IMR-90 (cell line): ENCODE measurements at regions not wholly inside any gene's neighbourhood (a gene's known extent, or its start where the extent isn't known, plus 50 kb on each side); places are given as distances from the start of the nearest gene placed in this dataset.

Experiments
- ATAC-seq: fragments of 200-7000 bp; cut with Tn5 transposase; 2 replicates; pipeline ENCODE4 v1.9.1; 2020; ENCODE audit warnings: low read depth, mild to moderate bottlenecking, moderate library complexity
- BruUV-seq: library from RNA; stranded (reverse); fragments of 400-500 nt; replicated peaks from 2 replicates; lab custom pipeline; 2021; lab: Mats Ljungman, UMichigan
- CTCF ChIA-PET: fragments of 300-600 bp; formaldehyde crosslinking; extraction: SDS; loops from one replicate; lab custom pipeline; 2021; ENCODE audit warnings: antibody characterized with exemption; lab: Yijun Ruan, JAX
- POLR2A ChIA-PET: fragments of 300-600 bp; sonication (Branson Sonifier 250); formaldehyde crosslinking; loops from one replicate; lab custom pipeline; 2022; ENCODE audit warnings: antibody characterized with exemption; ENCODE audit not compliant: unreplicated experiment; lab: Charles Lee
- DNase-seq: peaks from one replicate; pipeline ENCODE4 v3.0.0; 2013
- H2AFZ ChIP-seq: replicated peaks from 2 replicates; pipeline ENCODE3; 2013; ENCODE audit warnings: low read length, mild to moderate bottlenecking; ENCODE audit not compliant: poor library complexity
- H2AK5ac ChIP-seq: 2 replicates; pipeline ENCODE4 v1.6.1; 2013; ENCODE audit warnings: low read depth, low read length, inconsistent platforms
- H2AK9ac ChIP-seq: replicated peaks from 2 replicates; pipeline ENCODE3; 2013; ENCODE audit warnings: mild to moderate bottlenecking, low read depth, low read length, moderate library complexity; ENCODE audit not compliant: poor library complexity
- H2BK120ac ChIP-seq: 2 replicates; pipeline ENCODE4 v1.6.1; 2013; ENCODE audit warnings: low read depth, low read length, inconsistent platforms
- H2BK15ac ChIP-seq: 3 replicates; pipeline ENCODE4 v1.6.1; 2013; ENCODE audit warnings: low read depth, low read length, inconsistent platforms
- H2BK20ac ChIP-seq: 2 replicates; pipeline ENCODE4 v1.6.1; 2013; ENCODE audit warnings: low read depth, mild to moderate bottlenecking, inconsistent platforms, low read length, moderate library complexity
- H2BK5ac ChIP-seq: 2 replicates; pipeline ENCODE4 v1.6.1; 2013; ENCODE audit warnings: mild to moderate bottlenecking, low read depth, low read length, inconsistent platforms; ENCODE audit not compliant: poor library complexity, severe bottlenecking
- H3K14ac ChIP-seq: replicated peaks from 2 replicates; pipeline ENCODE4 v1.6.1; 2013; ENCODE audit warnings: low read depth, low read length, inconsistent platforms
- H3K18ac ChIP-seq: 2 replicates; pipeline ENCODE4 v1.6.1; 2013; ENCODE audit warnings: low read depth, low read length, control low read depth
- H3K23ac ChIP-seq: 2 replicates; pipeline ENCODE4 v1.6.1; 2013; ENCODE audit warnings: low read depth, low read length, inconsistent platforms
- H3K27ac ChIP-seq: 2 replicates; pipeline ENCODE4 v1.5.1; 2013; ENCODE audit warnings: mild to moderate bottlenecking, control low read depth, low read length; ENCODE audit not compliant: insufficient read depth
- H3K27me3 ChIP-seq: 2 replicates; pipeline ENCODE4 v1.6.1; 2013; ENCODE audit warnings: low read length; ENCODE audit not compliant: control insufficient read depth, insufficient read depth
- H3K36me3 ChIP-seq: 2 replicates; pipeline ENCODE4 v1.6.1; 2013; ENCODE audit warnings: low read length, mixed read lengths; ENCODE audit not compliant: control insufficient read depth, insufficient read depth
- H3K4ac ChIP-seq: 2 replicates; pipeline ENCODE4 v1.6.1; 2013; ENCODE audit warnings: low read depth, low read length, inconsistent platforms
- H3K4me1 ChIP-seq: 2 replicates; pipeline ENCODE4 v1.6.1; 2013; ENCODE audit warnings: low read length, mixed read lengths; ENCODE audit not compliant: control insufficient read depth, insufficient read depth
- H3K4me2 ChIP-seq: 2 replicates; pipeline ENCODE4 v1.6.1; 2013; ENCODE audit warnings: low read depth, mild to moderate bottlenecking, control low read depth, low read length, moderate library complexity
- H3K4me3 ChIP-seq: 2 replicates; pipeline ENCODE4 v1.5.1; 2013; ENCODE audit warnings: low read depth, mild to moderate bottlenecking, control low read depth, low read length, moderate library complexity; ENCODE audit not compliant: insufficient read depth
- H3K56ac ChIP-seq: 2 replicates; pipeline ENCODE4 v1.6.1; 2013; ENCODE audit warnings: low read length, inconsistent platforms; ENCODE audit not compliant: insufficient read depth; ENCODE audit errors: extremely low read depth
- H3K79me1 ChIP-seq, 2 experiments: 2 replicates each; pipeline ENCODE4 v1.6.1; 2013; ENCODE audit warnings: low read length in 2 of 2, inconsistent platforms in 1 of 2, low read depth in 1 of 2
- H3K9ac ChIP-seq: 2 replicates; pipeline ENCODE4 v1.6.1; 2013; ENCODE audit warnings: low read depth, low read length, control low read depth
- H3K9me1 ChIP-seq: 2 replicates; pipeline ENCODE4 v1.6.1; 2013; ENCODE audit warnings: low read length, inconsistent platforms; ENCODE audit not compliant: insufficient read depth
- H3K9me3 ChIP-seq: 2 replicates; pipeline ENCODE4 v1.6.1; 2013; ENCODE audit warnings: low read length; ENCODE audit not compliant: control insufficient read depth, insufficient read depth
- H4K20me1 ChIP-seq: 2 replicates; pipeline ENCODE4 v1.6.1; 2013; ENCODE audit warnings: low read length, inconsistent platforms; ENCODE audit not compliant: insufficient read depth
- H4K5ac ChIP-seq: 2 replicates; pipeline ENCODE4 v1.6.1; 2013; ENCODE audit warnings: mild to moderate bottlenecking, low read depth, low read length, control low read depth
- H4K8ac ChIP-seq, 2 experiments: 2 replicates each; pipeline ENCODE4 v1.6.1; 2013; ENCODE audit warnings: low read depth in 2 of 2, low read length in 2 of 2, control low read depth in 1 of 2, inconsistent platforms in 1 of 2
- H4K91ac ChIP-seq: 2 replicates; pipeline ENCODE4 v1.6.1; 2013; ENCODE audit warnings: low read depth, low read length, inconsistent platforms; ENCODE audit not compliant: insufficient read depth
- BHLHE40 ChIP-seq: fragments of 150-350 bp; IDR thresholded peaks from 2 replicates; pipeline ENCODE4 v1.6.1; 2016; ENCODE audit warnings: mild to moderate bottlenecking, low read depth, low read length
- CEBPB ChIP-seq: IDR thresholded peaks from 2 replicates; pipeline ENCODE4 v1.6.1; 2012; ENCODE audit warnings: low read depth, low read length, improper control_type of control experiment
- CHD1 ChIP-seq: IDR thresholded peaks from 2 replicates; pipeline ENCODE4 v1.6.1; 2012; ENCODE audit warnings: low read depth, low read length, improper control_type of control experiment
- FOS ChIP-seq: fragments of 150-350 bp; IDR thresholded peaks from 2 replicates; pipeline ENCODE4 v1.6.1; 2016; ENCODE audit warnings: low read depth, low read length
- MAFK ChIP-seq: IDR thresholded peaks from 2 replicates; pipeline ENCODE4 v1.6.1; 2012; ENCODE audit warnings: low read depth, low read length, improper control_type of control experiment
- MAZ ChIP-seq: IDR thresholded peaks from 2 replicates; pipeline ENCODE4 v1.6.1; 2012; ENCODE audit warnings: low read depth, mild to moderate bottlenecking, low read length, improper control_type of control experiment, moderate library complexity, borderline replicate concordance
- MXI1 ChIP-seq: IDR thresholded peaks from 2 replicates; pipeline ENCODE4 v1.6.1; 2012; ENCODE audit warnings: low read depth, mild to moderate bottlenecking, low read length, moderate library complexity, borderline replicate concordance
- NFE2L2 ChIP-seq: fragments of 150-350 bp; IDR thresholded peaks from 2 replicates; pipeline ENCODE4 v1.6.1; 2016; ENCODE audit warnings: low read depth, mild to moderate bottlenecking, low read length
- POLR2A ChIP-seq: IDR thresholded peaks from 2 replicates; pipeline ENCODE4 v1.6.1; 2012; ENCODE audit warnings: mild to moderate bottlenecking, low read depth, low read length
- RAD21 ChIP-seq: IDR thresholded peaks from 2 replicates; pipeline ENCODE4 v1.6.1; 2012; ENCODE audit warnings: low read length, improper control_type of control experiment
- RCOR1 ChIP-seq: IDR thresholded peaks from 2 replicates; pipeline ENCODE4 v1.6.1; 2012; ENCODE audit warnings: mild to moderate bottlenecking, low read length, improper control_type of control experiment; ENCODE audit not compliant: insufficient replicate concordance
- RFX5 ChIP-seq: IDR thresholded peaks from 2 replicates; pipeline ENCODE4 v1.8.0; 2012; ENCODE audit warnings: low read depth, mild to moderate bottlenecking, low read length, moderate library complexity
- SMC3 ChIP-seq: fragments of 150-350 bp; IDR thresholded peaks from 2 replicates; pipeline ENCODE4 v1.6.1; 2016; ENCODE audit warnings: low read depth, mild to moderate bottlenecking, antibody characterized with exemption, low read length, moderate library complexity
- WGBS, 2 experiments: methylation state at CpG; one replicate each; pipeline versions ENCODE4 v1.1.5 to v1.1.7; 2013; ENCODE audit warnings: missing lambda C conversion rate in 2 of 2; ENCODE audit not compliant: insufficient read length in 1 of 2; ENCODE audit errors: extremely low coverage in 2 of 2; 5-methylcytosine and 5-hydroxymethylcytosine counted together
- dilution Hi-C: fragments of 300-500 bp; cut with HindIII; formaldehyde crosslinking; loops from one replicate; pipeline ENCODE4 v1.14.3; 2018; ENCODE audit warnings: low sequenced_read_pairs; ENCODE audit not compliant: unreplicated experiment
- in situ Hi-C: fragments of 300-500 bp; cut with MboI; formaldehyde crosslinking; loops from 3 replicates; pipeline ENCODE4 v1.14.3; 2019; ENCODE audit warnings: low sequenced_read_pairs, inconsistent platforms, mixed read lengths
- intact Hi-C: fragments of 100-400 bp; cut with micrococcal nuclease; formaldehyde crosslinking; loops from 2 replicates; pipeline ENCODE4 v1.10.0; 2022
- TF ChIP-seq, protein P1 (sequence below): fragments of 150-350 bp; IDR thresholded peaks from 2 replicates; pipeline ENCODE4 v1.6.1; 2016; ENCODE audit warnings: low read depth, mild to moderate bottlenecking, low read length, moderate library complexity, borderline replicate concordance
- TF ChIP-seq, protein P2 (sequence below): fragments of 150-350 bp; IDR thresholded peaks from 2 replicates; pipeline ENCODE4 v1.6.1; 2017; ENCODE audit warnings: mild to moderate bottlenecking, antibody characterized with exemption, low read length, low read depth
- TF ChIP-seq, protein P3 (sequence below): conservative IDR thresholded peaks from 2 replicates; pipeline ENCODE4 v1.5.1; 2012; ENCODE audit warnings: mild to moderate bottlenecking, low read depth, low read length, improper control_type of control experiment

DNA sequence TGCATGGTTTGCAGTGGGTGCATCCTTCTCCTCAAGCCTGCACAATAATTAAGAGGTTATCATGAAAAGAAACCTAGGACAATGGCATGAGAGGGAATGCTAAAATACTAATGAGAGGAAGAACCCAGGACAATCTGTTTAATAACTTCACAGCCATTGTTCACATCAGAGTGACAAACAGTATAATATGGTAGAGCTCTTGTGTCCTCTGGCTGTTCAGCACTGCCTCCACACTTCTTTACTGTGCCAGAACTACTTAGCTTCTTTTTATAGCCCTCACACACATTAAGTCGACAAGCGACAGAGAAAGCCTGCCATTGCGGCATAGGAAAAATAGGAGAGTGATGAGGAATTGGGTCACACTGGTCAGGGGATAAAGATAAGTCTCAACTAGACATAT, 65.0 kb upstream of the MEIS2 start:
- Histone ChIP-seq H2AK9ac (no peak overlapping the region), H2BK120ac (no peak overlapping the region), H3K4me1 (no peaks in the 10 kb centered on the region), H2AK5ac (no peak overlapping the region), H2BK15ac (no peak overlapping the region), H3K18ac (no peak overlapping the region), H3K56ac (no peak overlapping the region), H2BK20ac (no peak overlapping the region), H3K27me3 (no peaks in the 10 kb centered on the region; the same call in 1 of the 2 replicates), H3K23ac (no peak overlapping the region), H3K9me3 (no peaks in the 10 kb centered on the region), H2AFZ (no peak overlapping the region), H3K79me1 (no peaks in the 10 kb centered on the region), H2BK5ac (no peak overlapping the region), H3K9me1 (no peaks in the 10 kb centered on the region), H3K14ac (no peak overlapping the region), H3K4me2 (no peak overlapping the region), H4K8ac (no peak overlapping the region), H3K4me3 (no peak overlapping the region), H4K5ac (no peak overlapping the region), H4K91ac (no peak overlapping the region), H4K20me1 (no peaks in the 10 kb centered on the region), H3K36me3 (no peaks in the 10 kb centered on the region), H3K9ac (no peak overlapping the region), H3K27ac (no peak overlapping the region), H3K4ac (no peak overlapping the region)
- no CpG with 5 or more reads among the region's 3 CpGs for WGBS, 2 experiments
- dilution Hi-C loops: no loop called here
- TF ChIP-seq MAZ (no peak), RCOR1 (no peak), POLR2A (no peak), MXI1 (no peak), NFE2L2 (no peak), RFX5 (no peak), CEBPB (no peak), SMC3 (no peak), MAFK (no peak), FOS (no peak), RAD21 (no peak), CHD1 (no peak), BHLHE40 (no peak)
- TF ChIP-seq, protein P1, sequence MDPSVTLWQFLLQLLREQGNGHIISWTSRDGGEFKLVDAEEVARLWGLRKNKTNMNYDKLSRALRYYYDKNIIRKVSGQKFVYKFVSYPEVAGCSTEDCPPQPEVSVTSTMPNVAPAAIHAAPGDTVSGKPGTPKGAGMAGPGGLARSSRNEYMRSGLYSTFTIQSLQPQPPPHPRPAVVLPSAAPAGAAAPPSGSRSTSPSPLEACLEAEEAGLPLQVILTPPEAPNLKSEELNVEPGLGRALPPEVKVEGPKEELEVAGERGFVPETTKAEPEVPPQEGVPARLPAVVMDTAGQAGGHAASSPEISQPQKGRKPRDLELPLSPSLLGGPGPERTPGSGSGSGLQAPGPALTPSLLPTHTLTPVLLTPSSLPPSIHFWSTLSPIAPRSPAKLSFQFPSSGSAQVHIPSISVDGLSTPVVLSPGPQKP: no peak
- TF ChIP-seq, protein P2, sequence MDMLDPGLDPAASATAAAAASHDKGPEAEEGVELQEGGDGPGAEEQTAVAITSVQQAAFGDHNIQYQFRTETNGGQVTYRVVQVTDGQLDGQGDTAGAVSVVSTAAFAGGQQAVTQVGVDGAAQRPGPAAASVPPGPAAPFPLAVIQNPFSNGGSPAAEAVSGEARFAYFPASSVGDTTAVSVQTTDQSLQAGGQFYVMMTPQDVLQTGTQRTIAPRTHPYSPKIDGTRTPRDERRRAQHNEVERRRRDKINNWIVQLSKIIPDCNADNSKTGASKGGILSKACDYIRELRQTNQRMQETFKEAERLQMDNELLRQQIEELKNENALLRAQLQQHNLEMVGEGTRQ: no peak
- TF ChIP-seq, protein P3, sequence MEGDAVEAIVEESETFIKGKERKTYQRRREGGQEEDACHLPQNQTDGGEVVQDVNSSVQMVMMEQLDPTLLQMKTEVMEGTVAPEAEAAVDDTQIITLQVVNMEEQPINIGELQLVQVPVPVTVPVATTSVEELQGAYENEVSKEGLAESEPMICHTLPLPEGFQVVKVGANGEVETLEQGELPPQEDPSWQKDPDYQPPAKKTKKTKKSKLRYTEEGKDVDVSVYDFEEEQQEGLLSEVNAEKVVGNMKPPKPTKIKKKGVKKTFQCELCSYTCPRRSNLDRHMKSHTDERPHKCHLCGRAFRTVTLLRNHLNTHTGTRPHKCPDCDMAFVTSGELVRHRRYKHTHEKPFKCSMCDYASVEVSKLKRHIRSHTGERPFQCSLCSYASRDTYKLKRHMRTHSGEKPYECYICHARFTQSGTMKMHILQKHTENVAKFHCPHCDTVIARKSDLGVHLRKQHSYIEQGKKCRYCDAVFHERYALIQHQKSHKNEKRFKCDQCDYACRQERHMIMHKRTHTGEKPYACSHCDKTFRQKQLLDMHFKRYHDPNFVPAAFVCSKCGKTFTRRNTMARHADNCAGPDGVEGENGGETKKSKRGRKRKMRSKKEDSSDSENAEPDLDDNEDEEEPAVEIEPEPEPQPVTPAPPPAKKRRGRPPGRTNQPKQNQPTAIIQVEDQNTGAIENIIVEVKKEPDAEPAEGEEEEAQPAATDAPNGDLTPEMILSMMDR: no peak
- ChIA-PET POLR2A (no interaction called here), CTCF (no interaction called here)
- no peak for DNase-seq
- ATAC-seq: no peak
- intact Hi-C loops: no loop called here
- BruUV-seq: no TSS peak
- in situ Hi-C loops: no loop called here
